ENCODE measurements at regions not wholly inside any gene's neighbourhood (a gene's known extent, or its start where the extent isn't known, plus 50 kb on each side); places are given as distances from the start of the nearest gene placed in this dataset.

- Histone ChIP-seq H3K79me2 (ENCODE audit: control insufficient read depth, insufficient read depth, low read length, unreplicated experiment) (no peaks in the 10 kb centered on the region), H2AFZ (ENCODE audit: low read length, unreplicated experiment) (no peak overlapping the region), H3K4me1 (ENCODE audit: control insufficient read depth, insufficient read depth, low read length, unreplicated experiment) (peaks cover 15% of the 10 kb centered on the region), H3K4me3 (ENCODE audit: low read depth, low read length) (no peak overlapping the region), H3K36me3 (ENCODE audit: insufficient read depth, low read length) (no peaks in the 10 kb centered on the region), H3K27ac (ENCODE audit: low read depth, low read length) (peak overlapping the region; percentile 53), H3K27me3 (ENCODE audit: insufficient read depth, low read length) (no peaks in the 10 kb centered on the region)
These were observed 137.9 kb downstream of the FAM114A2 start for GRCh38 chr5:153900703-153901395.

GRCh38 chr5:153899746-153900145 lies 139.0 kb downstream of the FAM114A2 start:
- H3K79me2 ChIP-seq (ENCODE audit: control insufficient read depth, insufficient read depth, low read length, unreplicated experiment) = no peaks in the 10 kb centered on the region
- H3K4me3 ChIP-seq (ENCODE audit: low read depth, low read length) = no peak overlapping the region
- no peaks in the 10 kb centered on the region for H3K27me3 ChIP-seq (ENCODE audit: insufficient read depth, low read length)
- H3K27ac ChIP-seq (ENCODE audit: low read depth, low read length) = 0 out of 2 replicates have a peak overlapping the region, but pooled peaks have one; percentile 53
- H3K4me1 ChIP-seq (ENCODE audit: control insufficient read depth, insufficient read depth, low read length, unreplicated experiment) = peaks cover 15% of the 10 kb centered on the region
- H3K36me3 ChIP-seq (ENCODE audit: insufficient read depth, low read length) = no peaks in the 10 kb centered on the region
- no peak overlapping the region for H2AFZ ChIP-seq (ENCODE audit: low read length, unreplicated experiment)

DNA sequence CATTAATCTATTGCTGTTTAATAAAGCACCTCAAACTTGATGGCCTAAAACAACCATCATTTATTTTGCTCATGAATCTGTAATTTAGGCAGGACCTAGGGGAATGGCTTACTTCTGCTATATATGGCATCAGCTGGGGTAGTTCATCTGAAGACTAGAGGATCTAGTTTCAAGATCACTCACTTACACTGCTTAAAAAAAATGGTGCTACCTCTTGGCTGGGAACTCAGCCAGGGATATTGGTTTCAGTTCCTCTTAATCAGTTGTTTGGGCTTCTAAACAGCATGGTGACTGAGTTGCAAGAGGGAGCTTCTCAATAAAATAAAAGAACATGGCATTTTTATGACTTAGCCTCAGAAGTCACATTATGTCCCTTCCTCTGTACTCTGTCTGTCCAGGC lies 142.0 kb downstream of the FAM114A2 start:
- H3K36me3 ChIP-seq (ENCODE audit: insufficient read depth, low read length) = no peaks in the 10 kb centered on the region
- H3K79me2 ChIP-seq (ENCODE audit: control insufficient read depth, insufficient read depth, low read length, unreplicated experiment) = no peaks in the 10 kb centered on the region
- no peaks in the 10 kb centered on the region for H3K27me3 ChIP-seq (ENCODE audit: insufficient read depth, low read length)
- no peak overlapping the region for H3K4me3 ChIP-seq (ENCODE audit: low read depth, low read length)
- no peak overlapping the region for H3K27ac ChIP-seq (ENCODE audit: low read depth, low read length)
- H2AFZ ChIP-seq (ENCODE audit: low read length, unreplicated experiment) = no peak overlapping the region
- peaks cover 15% of the 10 kb centered on the region for H3K4me1 ChIP-seq (ENCODE audit: control insufficient read depth, insufficient read depth, low read length, unreplicated experiment)

GRCh38 chr5:153896117-153896516 lies 142.6 kb downstream of the FAM114A2 start:
- Histone ChIP-seq H3K27ac (ENCODE audit: low read depth, low read length) (no peak overlapping the region), H3K4me1 (ENCODE audit: control insufficient read depth, insufficient read depth, low read length, unreplicated experiment) (peaks cover 15% of the 10 kb centered on the region), H3K4me3 (ENCODE audit: low read depth, low read length) (no peak overlapping the region), H2AFZ (ENCODE audit: low read length, unreplicated experiment) (no peak overlapping the region), H3K79me2 (ENCODE audit: control insufficient read depth, insufficient read depth, low read length, unreplicated experiment) (no peaks in the 10 kb centered on the region), H3K27me3 (ENCODE audit: insufficient read depth, low read length) (no peaks in the 10 kb centered on the region), H3K36me3 (ENCODE audit: insufficient read depth, low read length) (no peaks in the 10 kb centered on the region)

- Histone ChIP-seq H3K4me1 (ENCODE audit: control insufficient read depth, insufficient read depth, low read length, unreplicated experiment) (peaks cover 12% of the 10 kb centered on the region), H3K4me3 (ENCODE audit: low read depth, low read length) (no peak overlapping the region), H3K27ac (ENCODE audit: low read depth, low read length) (no peak overlapping the region), H3K27me3 (ENCODE audit: insufficient read depth, low read length) (no peaks in the 10 kb centered on the region), H3K79me2 (ENCODE audit: control insufficient read depth, insufficient read depth, low read length, unreplicated experiment) (no peaks in the 10 kb centered on the region), H2AFZ (ENCODE audit: low read length, unreplicated experiment) (no peak overlapping the region), H3K36me3 (ENCODE audit: insufficient read depth, low read length) (no peaks in the 10 kb centered on the region)
These were observed 143.4 kb downstream of the FAM114A2 start for GRCh38 chr5:153895266-153895665.

DNA sequence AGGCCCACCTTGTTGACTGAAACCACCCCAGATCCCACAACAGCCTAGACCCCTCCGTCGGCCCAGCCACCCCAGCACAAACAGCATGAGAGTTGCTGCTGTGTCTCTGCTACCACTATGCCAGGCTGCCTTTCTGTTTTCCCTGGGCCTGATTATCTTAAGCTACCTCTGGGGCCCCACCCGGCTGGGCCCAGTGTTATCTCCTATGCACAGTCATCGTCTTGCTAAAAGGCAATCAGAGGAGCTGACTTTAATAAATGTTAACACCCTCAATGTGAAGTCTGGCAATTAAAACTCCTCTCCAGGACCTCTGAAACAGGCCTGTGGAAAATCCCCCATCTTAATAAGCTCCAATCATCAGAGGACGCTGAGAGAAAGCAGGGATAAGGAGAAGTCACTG lies 144.9 kb downstream of the FAM114A2 start:
- Histone ChIP-seq H2AFZ (ENCODE audit: low read length, unreplicated experiment) (no peak overlapping the region), H3K36me3 (ENCODE audit: insufficient read depth, low read length) (no peaks in the 10 kb centered on the region), H3K4me3 (ENCODE audit: low read depth, low read length) (no peak overlapping the region), H3K4me1 (ENCODE audit: control insufficient read depth, insufficient read depth, low read length, unreplicated experiment) (peaks cover 7% of the 10 kb centered on the region), H3K79me2 (ENCODE audit: control insufficient read depth, insufficient read depth, low read length, unreplicated experiment) (no peaks in the 10 kb centered on the region), H3K27me3 (ENCODE audit: insufficient read depth, low read length) (no peaks in the 10 kb centered on the region), H3K27ac (ENCODE audit: low read depth, low read length) (no peak overlapping the region)

- Histone ChIP-seq H3K27ac (ENCODE audit: low read depth, low read length) (no peak overlapping the region), H3K4me1 (ENCODE audit: control insufficient read depth, insufficient read depth, low read length, unreplicated experiment) (no peaks in the 10 kb centered on the region), H2AFZ (ENCODE audit: low read length, unreplicated experiment) (no peak overlapping the region), H3K36me3 (ENCODE audit: insufficient read depth, low read length) (no peaks in the 10 kb centered on the region), H3K27me3 (ENCODE audit: insufficient read depth, low read length) (no peaks in the 10 kb centered on the region), H3K79me2 (ENCODE audit: control insufficient read depth, insufficient read depth, low read length, unreplicated experiment) (no peaks in the 10 kb centered on the region), H3K4me3 (ENCODE audit: low read depth, low read length) (no peak overlapping the region)
These were observed 147.3 kb downstream of the FAM114A2 start for GRCh38 chr5:153891394-153891793.

GRCh38 chr5:153888781-153889180 lies 149.9 kb downstream of the FAM114A2 start:
- Histone ChIP-seq H3K27ac (ENCODE audit: low read depth, low read length) (no peak overlapping the region), H2AFZ (ENCODE audit: low read length, unreplicated experiment) (no peak overlapping the region), H3K27me3 (ENCODE audit: insufficient read depth, low read length) (no peaks in the 10 kb centered on the region), H3K4me3 (ENCODE audit: low read depth, low read length) (no peak overlapping the region), H3K79me2 (ENCODE audit: control insufficient read depth, insufficient read depth, low read length, unreplicated experiment) (no peaks in the 10 kb centered on the region), H3K36me3 (ENCODE audit: insufficient read depth, low read length) (no peaks in the 10 kb centered on the region), H3K4me1 (ENCODE audit: control insufficient read depth, insufficient read depth, low read length, unreplicated experiment) (no peaks in the 10 kb centered on the region)

- H3K4me3 ChIP-seq (ENCODE audit: low read depth, low read length) = no peak overlapping the region
- no peaks in the 10 kb centered on the region for H3K4me1 ChIP-seq (ENCODE audit: control insufficient read depth, insufficient read depth, low read length, unreplicated experiment)
- no peaks in the 10 kb centered on the region for H3K36me3 ChIP-seq (ENCODE audit: insufficient read depth, low read length)
- no peak overlapping the region for H3K27ac ChIP-seq (ENCODE audit: low read depth, low read length)
- no peaks in the 10 kb centered on the region for H3K79me2 ChIP-seq (ENCODE audit: control insufficient read depth, insufficient read depth, low read length, unreplicated experiment)
- H3K27me3 ChIP-seq (ENCODE audit: insufficient read depth, low read length) = no peaks in the 10 kb centered on the region
- H2AFZ ChIP-seq (ENCODE audit: low read length, unreplicated experiment) = no peak overlapping the region
These were observed 153.6 kb downstream of the FAM114A2 start for GRCh38 chr5:153885141-153885540.

DNA sequence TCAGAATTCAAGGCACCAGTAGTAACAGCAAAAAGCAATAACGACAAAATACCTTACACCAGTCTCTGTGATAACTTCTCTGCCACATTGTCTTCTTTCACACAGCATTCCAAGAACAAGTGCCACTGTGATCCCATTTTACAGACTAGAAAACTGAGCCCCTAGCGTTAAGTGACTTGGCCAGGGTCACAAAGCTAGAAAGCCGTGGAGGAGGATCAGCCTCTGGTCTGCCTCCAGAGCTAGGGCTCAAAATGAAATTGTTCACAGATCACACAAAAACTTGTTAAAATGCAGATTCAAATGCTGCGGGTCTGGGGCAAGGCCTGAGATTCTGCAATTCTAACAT lies 154.1 kb downstream of the FAM114A2 start:
- Histone ChIP-seq H3K4me3 (ENCODE audit: low read depth, low read length) (no peak overlapping the region), H3K4me1 (ENCODE audit: control insufficient read depth, insufficient read depth, low read length, unreplicated experiment) (no peaks in the 10 kb centered on the region), H3K36me3 (ENCODE audit: insufficient read depth, low read length) (no peaks in the 10 kb centered on the region), H3K79me2 (ENCODE audit: control insufficient read depth, insufficient read depth, low read length, unreplicated experiment) (no peaks in the 10 kb centered on the region), H2AFZ (ENCODE audit: low read length, unreplicated experiment) (no peak overlapping the region), H3K27me3 (ENCODE audit: insufficient read depth, low read length) (no peaks in the 10 kb centered on the region), H3K27ac (ENCODE audit: low read depth, low read length) (no peak overlapping the region)

- H3K27ac ChIP-seq (ENCODE audit: low read depth, low read length) = no peak overlapping the region
- H3K36me3 ChIP-seq (ENCODE audit: insufficient read depth, low read length) = no peaks in the 10 kb centered on the region
- H3K79me2 ChIP-seq (ENCODE audit: control insufficient read depth, insufficient read depth, low read length, unreplicated experiment) = no peaks in the 10 kb centered on the region
- no peak overlapping the region for H3K4me3 ChIP-seq (ENCODE audit: low read depth, low read length)
- H3K4me1 ChIP-seq (ENCODE audit: control insufficient read depth, insufficient read depth, low read length, unreplicated experiment) = no peaks in the 10 kb centered on the region
- no peak overlapping the region for H2AFZ ChIP-seq (ENCODE audit: low read length, unreplicated experiment)
- no peaks in the 10 kb centered on the region for H3K27me3 ChIP-seq (ENCODE audit: insufficient read depth, low read length)
These were observed 154.7 kb downstream of the FAM114A2 start for GRCh38 chr5:153883854-153884611.

Measured in ACC112 (cell line).